Psoas muscle (tissue), 7 donors: ENCODE measurements at regions not wholly inside any gene's neighbourhood (a gene's known extent, or its start where the extent isn't known, plus 50 kb on each side); places are given as distances from the start of the nearest gene placed in this dataset.

ENCODE experiments used
- ATAC-seq, 4 donors: fragments of 200-7000 bp; cut with Tn5 transposase; one replicate each; pipeline ENCODE4 v1.9.1; 2020; ENCODE audit warnings: moderate library complexity in 3 of 4, mild to moderate bottlenecking in 2 of 4
- DNase-seq, 2 donors: peaks; one replicate each; pipeline ENCODE4 v3.0.0-alpha.2; 2020
- H3K27ac ChIP-seq: fragments of 200-600 bp; one replicate; pipeline ENCODE4 v1.8.0; 2022
- H3K27me3 ChIP-seq, 3 donors: fragments of 200-600 bp in 1 of 3; one replicate each; pipeline versions ENCODE4 v1.6.1 to v1.8.0; 2013 to 2022; ENCODE audit warnings: low read length in 2 of 3, mild to moderate bottlenecking in 2 of 3, moderate library complexity in 1 of 3; ENCODE audit not compliant: insufficient read depth in 3 of 3
- H3K36me3 ChIP-seq, 2 donors: fragments of 200-600 bp in 1 of 2; one replicate each; pipeline versions ENCODE4 v1.6.1 to v1.8.0; 2013 to 2022; ENCODE audit warnings: low read depth in 1 of 2, mild to moderate bottlenecking in 1 of 2, moderate library complexity in 1 of 2; ENCODE audit not compliant: insufficient read depth in 1 of 2
- H3K4me1 ChIP-seq: fragments of 200-600 bp; one replicate; pipeline ENCODE4 v1.8.0; 2022
- H3K4me3 ChIP-seq: fragments of 200-600 bp; one replicate; pipeline ENCODE4 v1.8.0; 2022; ENCODE audit warnings: mild to moderate bottlenecking
- H3K9me3 ChIP-seq: fragments of 200-600 bp; one replicate; pipeline ENCODE4 v1.8.0; 2022
- CTCF ChIP-seq: fragments of 200-600 bp; IDR thresholded peaks from one replicate; pipeline ENCODE4 v1.8.0; 2022; ENCODE audit warnings: antibody characterized with exemption
- WGBS, 3 donors: extraction: QIAGEN DNeasy Blood & Tissue Kit; methylation state at CpG; one replicate each; pipeline versions ENCODE4 v1.1.6 to v1.1.7; 2013; 5-methylcytosine and 5-hydroxymethylcytosine counted together
- intact Hi-C, 2 donors: fragments of 100-400 bp; cut with DNase I; formaldehyde crosslinking; loops; one replicate each; pipeline versions ENCODE4 v1.11.0 to v1.14.2; 2022
- donor health status: healthy with polysubstance abuse.
- donor health status: DM: no; HTN: no; CAD: no; lungs with moderate emphysema.
- donor health status: Bipolar disorder and iron deficiency.
- donor health status: healthy.
- donor health status: DM: yes; HTN: yes; CAD: no.
- donor health status: DM: no; HTN: no; CAD: no.
- donor health status: DM: yes; HTN: yes; CAD: no.

DNA sequence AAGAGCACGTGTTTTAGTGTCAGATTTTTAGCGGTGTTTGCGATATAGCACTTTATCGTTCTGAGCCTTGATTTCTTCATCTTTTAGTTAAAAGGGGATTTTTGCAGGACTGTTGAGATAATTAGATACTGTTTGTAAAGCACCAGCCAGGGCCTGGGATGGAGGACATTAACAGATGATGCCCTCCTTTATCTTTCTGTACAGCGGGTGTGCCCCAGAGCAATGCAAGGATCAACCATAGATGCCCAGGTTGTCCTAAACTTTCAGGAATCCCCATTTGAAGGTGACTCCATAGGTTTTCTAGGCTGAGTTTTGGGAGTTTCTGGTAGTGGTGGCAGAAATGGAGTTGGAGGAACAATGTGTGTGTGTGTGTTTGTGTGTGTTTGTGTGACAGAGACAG is 97.0 kb upstream of the SPRED2 start:
- DNase-seq (no peak), ATAC-seq (no peak)
- 89 to 92% (median 91%) methylated on average over 5 of the region's 5 CpGs for WGBS, 3 donors
- intact Hi-C loops: no loop called here
- no peak overlapping the region for H3K27ac ChIP-seq
- TF ChIP-seq CTCF: no peak
- no peaks in the 10 kb centered on the region for H3K36me3 ChIP-seq
- no peaks in the 10 kb centered on the region for H3K9me3 ChIP-seq
- no peak overlapping the region for H3K4me3 ChIP-seq
- no peaks in the 10 kb centered on the region for H3K27me3 ChIP-seq
- no peaks in the 10 kb centered on the region for H3K4me1 ChIP-seq

GRCh38 chr2:65528241-65528574 is 95.8 kb upstream of the SPRED2 start:
- Histone ChIP-seq H3K27me3 (no peaks in the 10 kb centered on the region), H3K36me3 (no peaks in the 10 kb centered on the region), H3K4me1 (no peaks in the 10 kb centered on the region), H3K27ac (no peak overlapping the region), H3K4me3 (no peak overlapping the region), H3K9me3 (no peaks in the 10 kb centered on the region)
- ATAC-seq (no peak), DNase-seq (no peak)
- intact Hi-C loops: no loop called here
- TF ChIP-seq CTCF: no peak
- WGBS, 3 donors: 83 to 95% (median 83%) methylated on average over 1 of the region's 1 CpG

GRCh38 chr2:65527451-65528240 is 95.2 kb upstream of the SPRED2 start:
- intact Hi-C loops: no loop called here
- ATAC-seq (no peak), DNase-seq (no peak)
- Histone ChIP-seq H3K27ac (no peak overlapping the region), H3K9me3 (no peaks in the 10 kb centered on the region), H3K36me3 (no peaks in the 10 kb centered on the region), H3K27me3 (peaks cover 0 to 2% (median 0%) of the 10 kb centered on the region in 3 donors), H3K4me1 (no peaks in the 10 kb centered on the region), H3K4me3 (no peak overlapping the region)
- TF ChIP-seq CTCF: no peak
- WGBS, 3 donors: 71 to 79% (median 73%) methylated on average over 4 of the region's 4 CpGs

- H3K4me3 ChIP-seq: no peak overlapping the region
- H3K9me3 ChIP-seq: no peaks in the 10 kb centered on the region
- DNase-seq (no peak), ATAC-seq (no peak)
- 48 to 56% (median 49%) methylated on average over 4 of the region's 4 CpGs for WGBS, 3 donors
- no peaks in the 10 kb centered on the region for H3K4me1 ChIP-seq
- no peak overlapping the region for H3K27ac ChIP-seq
- no peak for TF ChIP-seq CTCF
- peaks cover 0 to 2% (median 0%) of the 10 kb centered on the region in 3 donors for H3K27me3 ChIP-seq
- intact Hi-C loops: no loop called here
- no peaks in the 10 kb centered on the region for H3K36me3 ChIP-seq
Observed at GRCh38 chr2:65525616-65526231, 93.3 kb upstream of the SPRED2 start.
